Upper lobe of right lung (tissue), 1 donor: ENCODE measurements at regions not wholly inside any gene's neighbourhood (a gene's known extent, or its start where the extent isn't known, plus 50 kb on each side); places are given as distances from the start of the nearest gene placed in this dataset.

ENCODE experiments used
- ATAC-seq: fragments of 200-7000 bp; cut with Tn5 transposase; one replicate; pipeline ENCODE4 v1.9.1; 2020; ENCODE audit warnings: mild to moderate bottlenecking, moderate library complexity
- DNase-seq: peaks from one replicate; pipeline ENCODE4 v3.0.0-alpha.2; 2020
- H3K27ac ChIP-seq: fragments of 200-600 bp; one replicate; pipeline ENCODE4 v1.8.0; 2022
- H3K27me3 ChIP-seq: fragments of 200-600 bp; one replicate; pipeline ENCODE4 v1.8.0; 2022; ENCODE audit warnings: mild to moderate bottlenecking
- H3K36me3 ChIP-seq: fragments of 200-600 bp; one replicate; pipeline ENCODE4 v1.8.0; 2022
- H3K4me1 ChIP-seq: fragments of 200-600 bp; one replicate; pipeline ENCODE4 v1.8.0; 2022
- H3K4me3 ChIP-seq: fragments of 200-600 bp; one replicate; pipeline ENCODE4 v1.8.0; 2022; ENCODE audit warnings: mild to moderate bottlenecking
- H3K9me3 ChIP-seq: fragments of 200-600 bp; one replicate; pipeline ENCODE4 v1.8.0; 2022
- intact Hi-C: fragments of 100-400 bp; cut with DNase I; formaldehyde crosslinking; loops from one replicate; pipeline ENCODE4 v1.11.0; 2022
- TF ChIP-seq, protein P1 (sequence below): fragments of 200-600 bp; IDR thresholded peaks from one replicate; pipeline ENCODE4 v1.8.0; 2022; ENCODE audit warnings: antibody characterized with exemption
- donor health status: DM: no; HTN: yes; CAD: no; lungs with severe emphysema.

DNA sequence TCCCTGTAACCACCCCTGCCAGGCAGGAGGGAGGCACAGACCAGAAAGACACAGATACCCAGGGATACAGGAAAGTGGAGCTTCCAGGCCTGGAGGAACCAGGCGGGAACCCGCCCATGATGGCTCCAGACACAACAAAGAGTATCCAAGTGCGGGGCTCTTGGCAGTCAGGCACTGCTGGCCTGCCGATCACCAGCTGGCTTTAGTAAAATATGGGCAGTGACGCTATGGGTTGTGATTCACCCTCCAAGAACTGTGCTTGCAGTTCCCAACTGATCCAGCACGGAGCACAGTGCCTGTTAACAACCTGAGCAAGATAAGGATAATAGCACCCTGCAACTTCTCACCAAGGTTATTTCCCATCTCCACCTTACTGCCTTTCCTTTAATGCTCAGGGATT is 463.3 kb downstream of the IRX1 start:
- TF ChIP-seq, protein P1, sequence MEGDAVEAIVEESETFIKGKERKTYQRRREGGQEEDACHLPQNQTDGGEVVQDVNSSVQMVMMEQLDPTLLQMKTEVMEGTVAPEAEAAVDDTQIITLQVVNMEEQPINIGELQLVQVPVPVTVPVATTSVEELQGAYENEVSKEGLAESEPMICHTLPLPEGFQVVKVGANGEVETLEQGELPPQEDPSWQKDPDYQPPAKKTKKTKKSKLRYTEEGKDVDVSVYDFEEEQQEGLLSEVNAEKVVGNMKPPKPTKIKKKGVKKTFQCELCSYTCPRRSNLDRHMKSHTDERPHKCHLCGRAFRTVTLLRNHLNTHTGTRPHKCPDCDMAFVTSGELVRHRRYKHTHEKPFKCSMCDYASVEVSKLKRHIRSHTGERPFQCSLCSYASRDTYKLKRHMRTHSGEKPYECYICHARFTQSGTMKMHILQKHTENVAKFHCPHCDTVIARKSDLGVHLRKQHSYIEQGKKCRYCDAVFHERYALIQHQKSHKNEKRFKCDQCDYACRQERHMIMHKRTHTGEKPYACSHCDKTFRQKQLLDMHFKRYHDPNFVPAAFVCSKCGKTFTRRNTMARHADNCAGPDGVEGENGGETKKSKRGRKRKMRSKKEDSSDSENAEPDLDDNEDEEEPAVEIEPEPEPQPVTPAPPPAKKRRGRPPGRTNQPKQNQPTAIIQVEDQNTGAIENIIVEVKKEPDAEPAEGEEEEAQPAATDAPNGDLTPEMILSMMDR: no peak
- DNase-seq (no peak), ATAC-seq (no peak)
- no peak overlapping the region for H3K4me3 ChIP-seq
- no peaks in the 10 kb centered on the region for H3K4me1 ChIP-seq
- H3K27ac ChIP-seq: no peak overlapping the region
- H3K27me3 ChIP-seq: no peaks in the 10 kb centered on the region
- no peaks in the 10 kb centered on the region for H3K36me3 ChIP-seq
- intact Hi-C loops: no loop called here
- H3K9me3 ChIP-seq: no peaks in the 10 kb centered on the region

DNA sequence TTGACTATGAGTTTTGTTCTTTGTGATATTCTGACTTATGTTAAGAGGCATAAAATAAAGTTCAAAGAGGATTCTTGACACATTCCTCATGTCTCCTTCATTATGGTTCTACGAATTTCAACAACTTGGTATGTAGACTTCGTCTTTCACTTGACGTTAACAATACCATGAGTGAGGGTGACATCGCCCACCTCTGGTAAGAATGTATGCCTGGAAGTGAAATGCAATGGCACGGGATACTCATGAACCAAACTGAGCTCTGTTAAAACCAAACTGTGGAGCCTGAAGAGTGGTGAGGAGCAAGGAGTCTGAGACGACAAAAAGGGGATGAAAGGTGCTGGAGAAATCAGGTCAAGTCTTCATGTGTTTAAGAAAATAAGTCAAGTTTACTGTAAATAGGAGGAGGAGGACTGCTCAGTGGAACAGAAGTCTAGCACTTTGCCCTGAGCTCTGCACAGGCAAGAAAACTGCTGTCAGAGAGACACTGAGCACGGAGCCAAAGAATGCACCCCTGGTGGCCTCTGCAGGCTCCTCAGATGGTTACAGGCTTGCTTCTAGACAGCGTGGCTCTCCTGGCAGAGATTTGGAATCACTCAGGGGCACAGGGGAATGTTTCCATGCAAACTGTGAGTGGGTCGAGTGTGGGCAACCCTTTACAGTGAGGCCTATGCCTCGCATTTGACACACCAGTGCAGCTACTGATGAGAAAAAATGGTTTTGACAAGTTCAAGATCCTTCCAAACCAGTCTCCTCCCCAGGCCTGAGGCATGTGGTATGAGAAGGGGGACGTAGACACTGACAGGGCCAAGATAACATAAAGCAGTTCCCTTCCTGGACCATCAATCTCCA is 470.1 kb downstream of the IRX1 start:
- H3K27ac ChIP-seq: no peak overlapping the region
- no peaks in the 10 kb centered on the region for H3K27me3 ChIP-seq
- H3K4me3 ChIP-seq: no peak overlapping the region
- H3K4me1 ChIP-seq: no peaks in the 10 kb centered on the region
- no peaks in the 10 kb centered on the region for H3K36me3 ChIP-seq
- DNase-seq (no peak), ATAC-seq (peak; percentile 49)
- TF ChIP-seq, protein P1: no peak
- intact Hi-C loops: no loop called here
- no peaks in the 10 kb centered on the region for H3K9me3 ChIP-seq

DNA sequence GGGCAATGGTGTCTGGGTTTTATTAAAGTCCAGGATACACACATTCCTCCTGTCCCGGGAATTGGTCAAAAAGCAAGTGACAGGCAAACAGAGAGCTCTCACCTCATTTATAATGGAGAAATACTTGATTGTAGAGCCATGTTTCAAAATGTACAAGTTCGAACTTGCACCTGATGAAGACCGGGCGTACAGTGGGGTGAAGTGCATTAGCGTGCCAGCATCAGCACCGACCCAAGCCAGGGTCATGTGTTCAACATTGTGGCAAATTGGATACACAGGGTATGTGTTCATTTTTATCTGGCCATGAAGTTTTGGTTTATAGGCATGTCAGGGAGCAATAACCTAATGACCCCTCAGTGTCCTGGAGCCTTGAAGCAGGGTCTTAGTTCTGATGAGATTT is 472.5 kb downstream of the IRX1 start:
- Histone ChIP-seq H3K4me3 (no peak overlapping the region), H3K27ac (no peak overlapping the region), H3K9me3 (no peaks in the 10 kb centered on the region), H3K27me3 (no peaks in the 10 kb centered on the region), H3K36me3 (no peaks in the 10 kb centered on the region), H3K4me1 (no peaks in the 10 kb centered on the region)
- DNase-seq: no peak
- intact Hi-C loops: no loop called here
- ATAC-seq: no peak
- TF ChIP-seq, protein P1: no peak

DNA sequence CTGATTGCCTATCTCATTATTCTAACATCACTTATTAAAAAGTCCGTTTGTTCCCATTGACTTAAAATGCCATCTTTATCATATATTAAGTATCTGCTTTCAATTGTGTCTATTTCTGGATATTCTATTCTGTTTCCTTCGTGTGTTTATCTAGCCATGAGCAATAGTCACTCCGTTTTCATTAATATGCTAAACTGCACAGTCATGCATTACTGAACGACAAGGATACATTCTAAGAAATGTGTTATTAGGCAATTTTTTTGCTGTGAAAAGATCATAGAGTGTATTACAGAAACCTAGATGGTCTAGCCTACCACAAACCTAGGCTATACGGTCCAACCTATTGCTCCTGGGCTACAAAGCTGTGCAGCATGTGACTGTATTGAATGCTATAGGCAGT is 482.9 kb downstream of the IRX1 start:
- intact Hi-C loops: no loop called here
- no peak for DNase-seq
- TF ChIP-seq, protein P1: no peak
- Histone ChIP-seq H3K9me3 (no peaks in the 10 kb centered on the region), H3K27me3 (no peaks in the 10 kb centered on the region), H3K4me3 (no peak overlapping the region), H3K27ac (no peak overlapping the region), H3K36me3 (no peaks in the 10 kb centered on the region), H3K4me1 (no peaks in the 10 kb centered on the region)
- ATAC-seq: no peak

DNA sequence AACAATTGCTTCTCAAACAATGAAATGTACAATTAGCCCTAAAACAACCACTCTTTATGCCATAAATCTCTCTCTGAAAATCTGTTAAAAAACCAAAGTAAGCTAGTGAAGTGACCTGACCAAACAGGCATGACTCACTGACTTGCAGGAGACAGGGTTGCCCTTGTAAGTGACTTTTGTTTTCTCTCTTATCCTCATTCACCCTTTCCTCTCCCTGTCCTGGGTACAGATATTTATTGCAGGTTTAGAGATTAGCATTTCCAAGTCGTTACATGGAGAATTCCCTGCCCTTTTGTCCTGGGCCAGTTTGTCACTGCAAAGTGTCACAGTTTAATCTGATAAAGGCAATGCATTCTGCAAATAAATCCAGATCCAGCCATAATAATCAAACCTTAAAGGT is 484.2 kb downstream of the IRX1 start:
- Histone ChIP-seq H3K27me3 (no peaks in the 10 kb centered on the region), H3K4me3 (no peak overlapping the region), H3K36me3 (no peaks in the 10 kb centered on the region), H3K9me3 (no peaks in the 10 kb centered on the region), H3K4me1 (no peaks in the 10 kb centered on the region), H3K27ac (no peak overlapping the region)
- DNase-seq: no peak
- no peak for ATAC-seq
- TF ChIP-seq, protein P1: no peak
- intact Hi-C loops: no loop called here
